ENCODE measurements at regions not wholly inside any gene's neighbourhood (a gene's known extent, or its start where the extent isn't known, plus 50 kb on each side); places are given as distances from the start of the nearest gene placed in this dataset.

- DNase-seq (ENCODE audit: low spot score): no peak
Measured at GRCh38 chr4:59068722-59069418, 1958.7 kb upstream of the IGFBP7 start.

- DNase-seq (ENCODE audit: low spot score): no peak
Measured at GRCh38 chr4:59086410-59086809, 1976.2 kb upstream of the IGFBP7 start.

- no peak for DNase-seq (ENCODE audit: low spot score)
Measured at GRCh38 chr4:59091146-59092142, 1981.3 kb upstream of the IGFBP7 start.

GRCh38 chr4:59094505-59094904 is 1984.3 kb upstream of the IGFBP7 start:
- DNase-seq (ENCODE audit: low spot score): no peak

DNA sequence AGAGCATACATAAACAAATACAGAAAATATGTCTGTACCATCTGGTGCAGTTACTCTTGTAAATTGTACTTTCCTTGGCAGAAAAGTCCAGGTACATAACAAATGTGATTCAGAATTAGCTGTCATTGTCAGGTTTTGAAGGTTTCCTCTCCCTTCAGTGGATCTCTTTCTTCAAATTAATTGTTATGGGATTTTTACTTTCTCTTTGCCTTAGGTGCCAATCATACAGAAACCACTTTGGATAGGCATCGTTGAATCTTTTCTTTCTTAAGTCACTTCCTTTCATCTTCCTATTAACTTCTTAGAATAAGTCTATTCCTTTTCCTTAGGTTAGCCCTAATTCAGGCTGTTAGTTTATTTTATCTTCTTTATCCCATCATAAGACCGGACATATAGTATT is 1992.1 kb upstream of the IGFBP7 start:
- DNase-seq (ENCODE audit: low spot score): no peak

- no peak for DNase-seq (ENCODE audit: low spot score)
Measured at GRCh38 chr4:59120287-59120814, 2010.2 kb upstream of the IGFBP7 start.

DNA sequence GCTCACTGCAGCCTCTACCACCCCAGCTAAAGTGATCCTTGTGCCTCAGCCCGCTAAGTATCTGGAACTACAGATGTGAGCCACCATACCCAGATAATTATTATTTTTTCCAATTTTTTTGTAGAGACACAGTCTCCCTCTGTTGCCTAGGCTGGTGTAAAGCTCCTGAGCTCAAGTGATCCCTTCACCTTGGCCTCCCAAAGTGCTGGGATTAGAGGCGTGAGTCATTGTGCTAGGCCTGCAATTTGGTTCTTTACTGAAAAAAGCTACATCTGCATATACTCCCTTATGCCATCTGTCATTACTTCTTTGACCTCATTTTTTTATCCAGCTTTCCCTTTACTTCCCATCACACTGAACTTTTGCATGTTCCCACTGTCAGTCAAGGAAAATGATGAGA is 2012.4 kb upstream of the IGFBP7 start:
- DNase-seq (ENCODE audit: low spot score): no peak

DNA sequence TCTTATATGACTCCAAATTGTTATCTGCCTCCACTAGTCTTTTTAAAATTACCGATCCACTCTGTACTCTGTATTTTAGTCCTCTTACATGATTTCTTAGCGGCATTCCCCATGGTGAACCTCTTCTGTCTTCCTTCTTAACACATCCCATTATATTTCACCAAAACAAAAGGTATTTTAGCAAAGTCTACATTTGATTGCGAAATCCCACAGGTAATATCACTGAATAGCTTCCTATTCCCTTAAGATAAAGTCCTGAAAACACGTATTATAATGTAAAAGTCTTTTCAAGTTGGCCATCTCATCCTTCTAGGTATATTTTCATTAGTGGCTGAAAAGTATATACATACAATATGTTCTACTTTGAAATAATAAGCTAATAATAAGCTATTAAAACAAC is 2016.0 kb upstream of the IGFBP7 start:
- DNase-seq (ENCODE audit: low spot score): no peak

DNA sequence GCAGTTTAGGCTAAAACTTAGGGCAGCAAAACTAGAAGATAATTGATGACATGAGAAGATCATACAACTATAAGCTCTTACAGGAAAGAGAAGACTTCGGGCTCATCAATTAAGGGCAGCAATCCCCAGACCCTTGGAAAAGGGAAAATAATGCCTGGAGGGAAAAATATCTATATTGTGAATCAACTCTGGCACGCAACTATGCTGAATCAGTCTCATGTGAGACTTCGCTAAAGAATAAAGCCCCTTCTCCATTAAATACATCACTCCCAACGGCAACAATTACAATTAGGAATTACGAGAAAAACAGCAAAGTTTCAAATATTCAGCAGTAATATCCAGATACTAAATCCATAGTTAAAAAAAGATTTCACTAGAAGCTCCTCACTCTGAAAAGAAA is 2016.8 kb upstream of the IGFBP7 start:
- DNase-seq (ENCODE audit: low spot score): no peak

DNA sequence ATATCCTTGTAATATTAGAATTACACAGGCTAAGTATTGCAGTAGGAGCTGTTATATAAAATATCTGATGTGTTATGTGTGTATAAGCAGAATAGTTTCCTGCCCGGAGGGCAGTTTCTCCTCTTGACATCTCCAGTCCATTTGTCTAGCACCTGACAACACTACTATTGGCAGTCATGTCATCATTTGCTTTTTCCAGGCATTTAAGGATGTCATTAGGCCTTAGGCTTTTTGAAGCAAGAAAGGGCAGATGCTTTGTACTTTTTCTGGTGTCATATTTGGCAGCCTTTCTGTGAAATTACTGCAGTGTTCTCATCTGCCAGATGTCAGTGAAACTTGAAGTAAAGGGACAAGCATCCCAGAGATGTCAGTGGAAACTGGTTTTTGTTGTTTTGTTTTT is 2017.6 kb upstream of the IGFBP7 start:
- no peak for DNase-seq (ENCODE audit: low spot score)

GRCh38 chr4:59135248-59135985 is 2025.2 kb upstream of the IGFBP7 start:
- DNase-seq (ENCODE audit: low spot score): no peak

GRCh38 chr4:59161249-59161648 is 2038.9 kb upstream of the ADGRL3 start:
- no peak for DNase-seq (ENCODE audit: low spot score)

DNA sequence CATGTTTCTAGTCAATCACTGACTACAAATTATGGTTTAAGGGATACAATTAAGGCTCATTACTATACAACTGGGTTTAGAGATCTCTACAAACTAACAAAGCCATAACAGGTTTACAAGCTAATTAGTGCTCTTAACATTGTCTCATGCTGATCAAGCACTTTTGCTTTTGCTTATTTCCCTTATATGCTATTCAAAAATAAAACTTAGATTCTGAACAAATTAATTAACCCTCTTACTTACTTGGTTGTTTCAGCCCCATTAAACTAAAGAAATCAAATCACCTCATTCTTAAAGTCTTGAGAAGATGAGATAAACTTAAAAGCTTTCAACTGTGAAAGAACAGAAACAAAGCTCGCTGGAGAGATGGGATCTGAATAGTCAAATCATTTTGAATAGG is 2024.5 kb upstream of the ADGRL3 start:
- no peak for DNase-seq (ENCODE audit: low spot score)

- no peak for DNase-seq (ENCODE audit: low spot score)
Measured at GRCh38 chr4:59179372-59179771, 2020.8 kb upstream of the ADGRL3 start.

GRCh38 chr4:59180161-59180560 is 2020.0 kb upstream of the ADGRL3 start:
- DNase-seq (ENCODE audit: low spot score): no peak

DNA sequence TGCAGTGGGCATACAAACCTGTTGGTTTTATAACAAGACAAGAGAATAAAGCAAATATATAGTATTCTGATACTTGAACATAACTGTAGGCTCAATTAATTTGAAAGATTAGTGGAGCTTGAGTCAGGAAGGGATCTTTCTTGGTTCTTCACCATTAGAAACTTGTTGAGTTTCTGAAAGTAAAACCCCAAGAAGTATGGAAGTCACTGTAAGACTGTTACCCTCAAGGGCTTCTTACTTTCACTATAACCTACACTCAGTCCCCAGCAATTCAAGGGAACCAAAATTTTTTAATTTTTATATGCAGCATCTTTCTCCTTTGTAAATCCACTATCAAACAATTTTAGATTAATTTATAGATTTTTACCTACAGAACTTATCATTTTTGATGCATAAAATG is 2019.2 kb upstream of the ADGRL3 start:
- DNase-seq (ENCODE audit: low spot score): no peak

DNA sequence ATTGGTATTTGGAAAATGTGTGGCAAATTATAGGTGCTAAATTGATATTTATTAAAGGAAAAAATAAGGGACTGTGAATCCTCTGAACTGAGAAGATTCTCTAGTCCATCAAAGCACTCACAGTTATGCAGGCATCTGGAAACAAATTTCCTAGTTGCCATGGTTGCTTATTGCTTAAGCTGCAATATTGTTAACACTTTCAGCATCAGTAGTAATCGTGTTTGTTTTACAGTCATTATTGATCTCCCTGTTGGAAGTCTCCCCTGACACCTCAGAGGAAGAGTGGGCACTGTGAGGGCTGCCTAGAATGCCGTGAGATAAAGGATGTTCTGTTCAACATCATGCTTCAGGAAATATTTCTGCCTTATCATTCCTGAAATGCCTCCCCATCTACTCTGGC is 2004.3 kb upstream of the ADGRL3 start:
- no peak for DNase-seq (ENCODE audit: low spot score)

- DNase-seq (ENCODE audit: low spot score): no peak
Measured at GRCh38 chr4:59200992-59201391, 1999.1 kb upstream of the ADGRL3 start.

GRCh38 chr4:59217910-59218631 is 1982.1 kb upstream of the ADGRL3 start:
- no peak for DNase-seq (ENCODE audit: low spot score)

GRCh38 chr4:59222221-59222620 is 1977.9 kb upstream of the ADGRL3 start:
- no peak for DNase-seq (ENCODE audit: low spot score)

DNA sequence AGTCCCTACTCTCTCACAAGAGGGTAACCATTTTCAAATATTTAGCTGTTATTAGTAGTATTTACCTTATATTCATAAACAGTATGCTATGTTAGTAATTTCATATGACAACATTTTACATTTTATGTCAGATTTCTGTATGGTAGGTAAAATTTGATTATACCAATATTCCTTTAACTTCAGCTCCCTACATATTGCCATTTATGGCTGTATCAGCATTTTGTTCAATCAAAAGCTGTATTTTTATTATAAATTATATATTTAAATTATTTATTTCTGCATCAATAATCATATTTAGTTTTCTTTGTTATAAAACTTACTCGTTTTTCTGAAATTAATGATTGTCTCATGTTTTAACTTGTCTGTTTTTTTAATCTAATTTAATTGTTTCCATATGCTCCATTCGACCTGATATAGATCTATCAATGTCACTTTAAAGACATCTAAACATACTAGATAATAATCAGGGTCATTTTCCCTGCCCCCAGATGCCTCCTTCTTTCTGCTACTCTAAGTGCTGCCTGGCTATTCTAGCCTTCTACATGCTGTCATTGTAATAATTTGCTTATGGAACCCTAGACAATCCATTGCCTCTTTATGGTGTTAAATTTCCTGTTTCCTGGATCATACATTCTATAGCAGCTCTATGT is 1976.7 kb upstream of the ADGRL3 start:
- DNase-seq (ENCODE audit: low spot score): no peak
